Choroid plexus epithelial cell (primary cell): ENCODE measurements at regions not wholly inside any gene's neighbourhood (a gene's known extent, or its start where the extent isn't known, plus 50 kb on each side); places are given as distances from the start of the nearest gene placed in this dataset.
A peak's percentile ranks its signal among the peaks of the same experiment; 100 is the strongest.

Experiments used
- DNase-seq: peaks from one replicate; pipeline ENCODE4 v3.0.0-alpha.2; 2010; ENCODE audit warnings: low read depth
- H3K4me3 ChIP-seq: 2 replicates; pipeline ENCODE4 v1.5.1; 2011; ENCODE audit warnings: low read depth, mild to moderate bottlenecking, control low read depth, low read length, moderate library complexity
- CTCF ChIP-seq: conservative IDR thresholded peaks from 2 replicates; pipeline ENCODE4 v1.5.1; 2011; ENCODE audit warnings: low read depth, mild to moderate bottlenecking, control low read depth, inconsistent platforms, low read length, moderate library complexity

DNA sequence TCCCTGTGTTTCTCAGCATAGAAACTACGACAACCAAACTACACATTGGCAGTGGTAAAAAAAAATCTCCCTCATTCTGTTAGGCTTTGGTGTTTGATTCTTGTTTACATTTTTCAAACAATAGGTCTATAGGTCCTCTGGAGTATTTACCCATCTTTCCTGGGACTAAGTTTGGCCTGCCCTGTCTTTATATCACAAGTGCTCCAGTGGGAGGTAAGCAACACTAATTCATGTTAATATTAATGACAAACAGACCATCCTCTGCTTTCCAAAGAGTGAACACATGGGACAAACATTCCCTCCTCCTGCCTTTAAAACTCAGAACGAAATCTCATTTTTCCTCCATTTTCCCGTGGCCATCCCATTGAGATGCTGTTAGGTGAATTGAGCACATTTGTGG, 514.1 kb upstream of the INTU start:
- DNase-seq, result no peak
- TF ChIP-seq CTCF, result no peak
- H3K4me3 ChIP-seq, result no peak overlapping the region

DNA sequence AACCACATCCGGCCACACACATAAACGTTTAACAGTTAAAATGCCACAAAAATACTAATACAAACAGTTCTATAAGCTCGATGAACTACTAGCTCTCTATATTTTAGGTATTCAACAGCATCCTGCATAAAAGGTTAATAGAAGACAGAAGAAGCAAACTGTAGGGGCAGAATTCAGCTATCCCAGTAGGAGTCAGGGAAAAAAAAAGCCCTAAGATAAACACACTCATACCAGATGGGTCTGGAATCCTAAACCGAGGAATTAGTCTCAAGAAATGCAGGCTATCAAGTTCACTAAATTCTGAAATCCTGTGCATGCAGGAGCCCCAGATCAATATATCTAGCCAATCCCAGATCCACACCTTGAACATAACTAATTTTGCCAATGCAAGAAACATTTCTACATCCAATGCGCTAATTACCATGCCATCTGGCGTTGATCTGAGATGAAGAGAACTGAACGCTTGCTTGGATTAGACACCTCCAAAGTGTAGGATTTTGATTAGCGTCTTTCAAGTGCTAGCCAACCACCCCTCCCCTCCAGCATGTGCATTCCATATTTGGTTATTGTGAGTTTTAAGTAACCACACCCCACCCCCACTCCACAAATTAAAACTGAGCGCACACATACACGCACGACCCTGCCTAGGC, 512.2 kb upstream of the INTU start:
- no peak for TF ChIP-seq CTCF
- DNase-seq, result peak; percentile 36
- no peak overlapping the region for H3K4me3 ChIP-seq

DNA sequence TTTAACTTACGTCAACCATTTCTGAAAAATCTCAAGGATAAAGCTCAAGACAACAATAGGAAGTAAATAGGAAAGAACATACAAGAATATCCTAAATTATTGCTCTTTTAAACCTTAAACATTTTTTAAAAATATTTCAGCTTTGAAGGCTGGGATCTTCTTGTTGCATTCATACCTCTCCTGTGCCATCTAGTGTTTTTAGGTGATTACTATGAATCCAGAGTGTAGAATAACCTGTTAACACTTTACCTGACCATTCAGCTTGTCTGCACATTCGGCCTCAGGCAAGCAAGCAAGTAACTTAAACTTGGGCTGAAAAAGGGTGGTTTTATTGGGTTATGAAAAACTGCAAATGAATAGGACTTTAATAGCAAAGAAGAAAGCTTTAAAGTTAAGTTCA, 507.8 kb upstream of the INTU start:
- TF ChIP-seq CTCF, result peak; percentile 59
- peak; percentile 65 for DNase-seq

GRCh38 chr4:127126718-127127117, 506.0 kb upstream of the INTU start:
- no peak for DNase-seq
- TF ChIP-seq CTCF, result no peak

More for the DNA sequence above, 507.8 kb upstream of the INTU start:
- H3K4me3 ChIP-seq, result no peak overlapping the region

DNA sequence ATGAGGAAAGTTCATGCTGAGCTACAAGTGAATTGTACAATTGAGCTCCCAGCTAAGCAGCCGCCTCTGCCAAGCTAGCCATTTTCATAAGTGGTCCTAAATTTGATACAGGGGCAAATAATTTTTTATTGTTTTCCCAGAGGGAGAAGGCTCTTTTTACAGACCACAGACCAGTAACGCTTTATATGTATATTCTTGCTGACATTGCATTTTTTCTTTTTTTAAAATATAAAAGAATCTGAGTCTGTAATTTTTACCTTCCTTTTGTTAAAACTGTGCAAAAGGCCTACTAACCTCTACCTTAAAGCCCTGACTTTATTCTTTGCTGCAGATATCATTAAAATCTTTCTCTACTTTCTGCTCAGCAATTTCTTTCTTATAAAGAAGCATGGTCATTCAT, 501.2 kb upstream of the INTU start:
- no peak for TF ChIP-seq CTCF
- no peak for DNase-seq
- H3K4me3 ChIP-seq, result no peak overlapping the region

More at GRCh38 chr4:127126718-127127117, 506.0 kb upstream of the INTU start:
- H3K4me3 ChIP-seq, result no peak overlapping the region

DNA sequence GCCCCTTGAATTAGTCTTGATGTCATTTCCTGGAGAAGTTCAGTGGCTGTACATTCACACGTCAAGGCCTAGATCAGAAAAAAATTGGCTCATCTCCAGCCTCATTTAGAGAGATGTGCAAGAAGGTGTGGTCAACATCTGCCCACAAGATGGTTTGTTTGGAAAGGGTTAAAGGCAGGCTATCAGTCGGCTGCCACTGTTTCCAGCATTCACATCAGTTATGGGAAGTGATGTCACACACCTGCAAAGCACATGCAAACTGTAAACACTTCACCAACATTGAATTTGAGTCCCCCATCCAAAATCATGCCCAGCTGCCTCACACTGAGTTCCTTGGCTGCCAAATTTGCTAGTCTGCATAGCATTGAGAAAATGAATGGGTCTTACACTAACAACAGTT, 498.3 kb upstream of the INTU start:
- no peak for TF ChIP-seq CTCF
- no peak for DNase-seq
- H3K4me3 ChIP-seq, result no peak overlapping the region

DNA sequence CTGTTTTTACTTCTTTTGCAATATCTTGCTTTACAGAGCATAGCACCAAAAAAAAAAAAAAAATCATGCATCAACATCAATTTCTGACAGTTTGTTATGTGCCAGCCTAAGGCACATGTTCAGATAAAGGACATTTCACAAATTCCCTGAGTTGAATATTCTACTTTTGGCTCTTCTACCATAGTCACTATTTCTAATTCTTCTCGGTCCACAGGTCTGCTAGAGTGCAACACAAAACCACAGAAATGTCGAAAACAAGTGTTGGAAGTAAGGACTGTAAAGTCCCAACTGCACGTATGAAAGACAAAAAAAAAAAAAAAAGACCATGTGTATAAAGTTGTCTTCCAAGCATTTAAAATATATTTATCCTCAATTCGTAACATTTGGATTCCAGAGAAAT, 494.2 kb upstream of the INTU start:
- H3K4me3 ChIP-seq, result no peak overlapping the region
- no peak for TF ChIP-seq CTCF
- DNase-seq, result peak; percentile 48
